SK-N-SH treated with all-trans-retinoic acid at 6 μM for 48 hours (cell line): ENCODE measurements at regions not wholly inside any gene's neighbourhood (a gene's known extent, or its start where the extent isn't known, plus 50 kb on each side); places are given as distances from the start of the nearest gene placed in this dataset.

ENCODE experiments used
- ATAC-seq: fragments of 200-7000 bp; cut with Tn5 transposase; 3 replicates; pipeline ENCODE4 v1.9.1; 2020; ENCODE audit warnings: mild to moderate bottlenecking, moderate library complexity
- ARNTL ChIP-seq: fragments of 450-650 bp; formaldehyde crosslinking; IDR thresholded peaks from 2 replicates; pipeline ENCODE4 v1.5.0; 2020; ENCODE audit warnings: low read depth, mild to moderate bottlenecking, moderate library complexity, borderline replicate concordance
- BACH2 ChIP-seq: fragments of 250-450 bp; sonication (Bioruptor Pico); IDR thresholded peaks from 2 replicates; pipeline ENCODE4 v1.9.0; 2021; ENCODE audit warnings: mild to moderate bottlenecking, borderline replicate concordance
- CSDC2 ChIP-seq: fragments of 250-450 bp; sonication (Bioruptor Pico); IDR thresholded peaks from 2 replicates; pipeline ENCODE4 v1.5.0; 2020; ENCODE audit warnings: mild to moderate bottlenecking, moderate library complexity
- ESRRG ChIP-seq: fragments of 250-450 bp; sonication (Bioruptor Pico); IDR thresholded peaks from 2 replicates; pipeline ENCODE4 v1.6.1; 2021; ENCODE audit warnings: mild to moderate bottlenecking
- ISL1 ChIP-seq: fragments of 250-450 bp; sonication (Bioruptor Pico); IDR thresholded peaks from 2 replicates; pipeline ENCODE4 v2.1.2; 2022; ENCODE audit warnings: mild to moderate bottlenecking, moderate library complexity
- OSR1 ChIP-seq: fragments of 250-450 bp; sonication (Bioruptor Pico); IDR thresholded peaks from 2 replicates; pipeline ENCODE4 v1.8.0; 2022; ENCODE audit warnings: moderate library complexity, mild to moderate bottlenecking, inconsistent platforms
- PPARA ChIP-seq: fragments of 250-450 bp; sonication (Bioruptor Pico); IDR thresholded peaks from 2 replicates; pipeline ENCODE4 v1.5.0; 2020; ENCODE audit warnings: mild to moderate bottlenecking, borderline replicate concordance
- RARB ChIP-seq: fragments of 250-450 bp; sonication (Bioruptor Pico); IDR thresholded peaks from 2 replicates; pipeline ENCODE4 v1.8.0; 2021; ENCODE audit warnings: mild to moderate bottlenecking, moderate library complexity
- SNAI2 ChIP-seq: fragments of 250-450 bp; sonication (Bioruptor Pico); IDR thresholded peaks from 2 replicates; pipeline ENCODE4 v1.5.0; 2020; ENCODE audit warnings: mild to moderate bottlenecking, moderate library complexity
- TCF4 ChIP-seq: fragments of 250-450 bp; sonication (Bioruptor Pico); IDR thresholded peaks from 2 replicates; pipeline ENCODE4 v1.8.0; 2021; ENCODE audit warnings: mild to moderate bottlenecking, moderate library complexity, borderline replicate concordance
- TOX ChIP-seq: fragments of 250-450 bp; sonication (Bioruptor Pico); IDR thresholded peaks from 2 replicates; pipeline ENCODE4 v1.8.0; 2021; ENCODE audit warnings: mild to moderate bottlenecking, moderate library complexity, borderline replicate concordance
- ZC3H10 ChIP-seq: fragments of 250-450 bp; sonication (Bioruptor Pico); IDR thresholded peaks from 2 replicates; pipeline ENCODE4 v1.5.1; 2021; ENCODE audit warnings: mild to moderate bottlenecking, moderate library complexity
- ZFP3 ChIP-seq: fragments of 250-450 bp; sonication (Bioruptor Pico); IDR thresholded peaks from 2 replicates; pipeline ENCODE4 v1.5.0; 2020; ENCODE audit warnings: mild to moderate bottlenecking, moderate library complexity
- ZFP30 ChIP-seq: fragments of 450-650 bp; formaldehyde crosslinking; IDR thresholded peaks from 2 replicates; pipeline ENCODE4 v1.5.0; 2022; ENCODE audit warnings: mild to moderate bottlenecking, moderate library complexity
- ZNF565 ChIP-seq: fragments of 450-650 bp; formaldehyde crosslinking; conservative IDR thresholded peaks from 2 replicates; pipeline ENCODE4 v1.5.0; 2020; ENCODE audit warnings: low read depth, mild to moderate bottlenecking, moderate library complexity
- ZNF70 ChIP-seq: fragments of 450-650 bp; formaldehyde crosslinking; IDR thresholded peaks from 2 replicates; pipeline ENCODE4 v1.5.0; 2020; ENCODE audit warnings: mild to moderate bottlenecking, moderate library complexity
- ZNF8 ChIP-seq: fragments of 450-650 bp; formaldehyde crosslinking; IDR thresholded peaks from 2 replicates; pipeline ENCODE4 v1.5.0; 2020; ENCODE audit warnings: mild to moderate bottlenecking, moderate library complexity
- TF ChIP-seq, protein P1 (sequence below): fragments of 250-450 bp; sonication (Bioruptor Pico); IDR thresholded peaks from 2 replicates; pipeline ENCODE4 v1.8.0; 2020; ENCODE audit warnings: mild to moderate bottlenecking, moderate library complexity, borderline replicate concordance
- TF ChIP-seq, protein P2 (sequence below): fragments of 250-450 bp; sonication (Bioruptor Pico); IDR thresholded peaks from 2 replicates; pipeline ENCODE4 v1.5.0; 2020; ENCODE audit warnings: mild to moderate bottlenecking, moderate library complexity
- TF ChIP-seq, protein P3 (sequence below): fragments of 250-450 bp; sonication (Bioruptor Pico); IDR thresholded peaks from 2 replicates; pipeline ENCODE4 v1.5.1; 2020; ENCODE audit warnings: low read depth, mild to moderate bottlenecking, moderate library complexity
- TF ChIP-seq, protein P4 (sequence below): fragments of 250-450 bp; sonication (Bioruptor Pico); IDR thresholded peaks from 2 replicates; pipeline ENCODE4 v1.8.0; 2021; ENCODE audit warnings: low read depth, mild to moderate bottlenecking, moderate library complexity, borderline replicate concordance
- TF ChIP-seq, protein P5 (sequence below): fragments of 250-450 bp; sonication (Bioruptor Pico); IDR thresholded peaks from 2 replicates; pipeline ENCODE4 v1.5.1; 2021; ENCODE audit warnings: mild to moderate bottlenecking, moderate library complexity

DNA sequence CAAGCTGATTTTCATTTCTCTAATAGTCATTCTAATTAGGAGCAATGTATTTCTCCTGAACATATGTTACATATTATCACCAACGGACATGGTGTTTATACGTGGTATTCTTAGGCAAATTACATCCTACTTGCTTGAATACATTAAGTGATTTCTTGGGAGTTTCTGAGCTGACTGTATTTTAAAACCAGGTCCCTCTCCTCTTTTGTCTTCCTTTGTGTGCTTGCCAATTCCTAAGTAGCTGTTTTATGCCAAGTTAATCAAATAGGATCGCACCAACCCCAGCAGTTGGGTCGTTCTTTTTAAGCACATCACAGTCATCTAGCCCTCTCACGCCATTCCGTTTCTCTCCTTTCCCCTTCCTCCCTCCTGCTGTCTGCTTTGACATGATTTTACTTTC lies 75.4 kb upstream of the MAP2 start:
- ATAC-seq, result peak; percentile 90
- 0 out of 2 replicates have a peak, but pooled peaks have one; percentile 13 for TF ChIP-seq TCF4 (CRISPR knock-in tag)
- TF ChIP-seq, protein P1, sequence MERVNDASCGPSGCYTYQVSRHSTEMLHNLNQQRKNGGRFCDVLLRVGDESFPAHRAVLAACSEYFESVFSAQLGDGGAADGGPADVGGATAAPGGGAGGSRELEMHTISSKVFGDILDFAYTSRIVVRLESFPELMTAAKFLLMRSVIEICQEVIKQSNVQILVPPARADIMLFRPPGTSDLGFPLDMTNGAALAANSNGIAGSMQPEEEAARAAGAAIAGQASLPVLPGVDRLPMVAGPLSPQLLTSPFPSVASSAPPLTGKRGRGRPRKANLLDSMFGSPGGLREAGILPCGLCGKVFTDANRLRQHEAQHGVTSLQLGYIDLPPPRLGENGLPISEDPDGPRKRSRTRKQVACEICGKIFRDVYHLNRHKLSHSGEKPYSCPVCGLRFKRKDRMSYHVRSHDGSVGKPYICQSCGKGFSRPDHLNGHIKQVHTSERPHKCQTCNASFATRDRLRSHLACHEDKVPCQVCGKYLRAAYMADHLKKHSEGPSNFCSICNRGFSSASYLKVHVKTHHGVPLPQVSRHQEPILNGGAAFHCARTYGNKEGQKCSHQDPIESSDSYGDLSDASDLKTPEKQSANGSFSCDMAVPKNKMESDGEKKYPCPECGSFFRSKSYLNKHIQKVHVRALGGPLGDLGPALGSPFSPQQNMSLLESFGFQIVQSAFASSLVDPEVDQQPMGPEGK (CRISPR knock-in tag), result no peak
- TF ChIP-seq, all 23 proteins: peak for 1

DNA sequence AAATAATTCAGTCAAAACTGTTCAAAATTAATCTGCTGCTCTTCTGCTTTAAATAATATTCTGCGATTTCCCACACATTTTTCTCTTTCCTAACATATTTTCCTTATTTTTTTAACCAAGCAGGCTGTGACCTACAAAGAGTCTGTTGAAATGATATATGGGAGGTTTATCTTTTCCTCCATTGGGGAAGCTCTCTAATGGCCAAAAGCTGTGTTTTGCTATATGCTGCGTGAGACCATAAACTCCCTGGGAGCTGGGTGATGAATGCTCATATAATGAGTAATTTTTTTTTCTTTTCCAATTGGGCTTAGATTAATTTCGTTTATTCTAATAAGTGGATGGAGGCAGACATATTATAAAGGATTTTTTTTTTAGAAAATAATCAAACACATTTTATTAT lies 72.2 kb upstream of the MAP2 start:
- ATAC-seq, result no peak
- TF ChIP-seq ESRRG (CRISPR knock-in tag), result no peak
- TF ChIP-seq ZNF8 (CRISPR knock-in tag), result no peak
- TF ChIP-seq PPARA (CRISPR knock-in tag), result no peak
- no peak for TF ChIP-seq SNAI2 (CRISPR knock-in tag)
- TF ChIP-seq ZFP3, result no peak
- TF ChIP-seq TCF4 (CRISPR knock-in tag), result no peak
- TF ChIP-seq RARB (CRISPR knock-in tag), result no peak
- no peak for TF ChIP-seq ZC3H10 (CRISPR knock-in tag)
- no peak for TF ChIP-seq BACH2
- no peak for TF ChIP-seq ARNTL
- TF ChIP-seq, protein P2, sequence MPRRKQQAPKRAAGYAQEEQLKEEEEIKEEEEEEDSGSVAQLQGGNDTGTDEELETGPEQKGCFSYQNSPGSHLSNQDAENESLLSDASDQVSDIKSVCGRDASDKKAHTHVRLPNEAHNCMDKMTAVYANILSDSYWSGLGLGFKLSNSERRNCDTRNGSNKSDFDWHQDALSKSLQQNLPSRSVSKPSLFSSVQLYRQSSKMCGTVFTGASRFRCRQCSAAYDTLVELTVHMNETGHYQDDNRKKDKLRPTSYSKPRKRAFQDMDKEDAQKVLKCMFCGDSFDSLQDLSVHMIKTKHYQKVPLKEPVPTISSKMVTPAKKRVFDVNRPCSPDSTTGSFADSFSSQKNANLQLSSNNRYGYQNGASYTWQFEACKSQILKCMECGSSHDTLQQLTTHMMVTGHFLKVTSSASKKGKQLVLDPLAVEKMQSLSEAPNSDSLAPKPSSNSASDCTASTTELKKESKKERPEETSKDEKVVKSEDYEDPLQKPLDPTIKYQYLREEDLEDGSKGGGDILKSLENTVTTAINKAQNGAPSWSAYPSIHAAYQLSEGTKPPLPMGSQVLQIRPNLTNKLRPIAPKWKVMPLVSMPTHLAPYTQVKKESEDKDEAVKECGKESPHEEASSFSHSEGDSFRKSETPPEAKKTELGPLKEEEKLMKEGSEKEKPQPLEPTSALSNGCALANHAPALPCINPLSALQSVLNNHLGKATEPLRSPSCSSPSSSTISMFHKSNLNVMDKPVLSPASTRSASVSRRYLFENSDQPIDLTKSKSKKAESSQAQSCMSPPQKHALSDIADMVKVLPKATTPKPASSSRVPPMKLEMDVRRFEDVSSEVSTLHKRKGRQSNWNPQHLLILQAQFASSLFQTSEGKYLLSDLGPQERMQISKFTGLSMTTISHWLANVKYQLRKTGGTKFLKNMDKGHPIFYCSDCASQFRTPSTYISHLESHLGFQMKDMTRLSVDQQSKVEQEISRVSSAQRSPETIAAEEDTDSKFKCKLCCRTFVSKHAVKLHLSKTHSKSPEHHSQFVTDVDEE (CRISPR knock-in tag), result no peak
- no peak for TF ChIP-seq ZNF70
- TF ChIP-seq CSDC2 (CRISPR knock-in tag), result no peak
- no peak for TF ChIP-seq ZFP30
- TF ChIP-seq ZNF565 (CRISPR knock-in tag), result no peak

DNA sequence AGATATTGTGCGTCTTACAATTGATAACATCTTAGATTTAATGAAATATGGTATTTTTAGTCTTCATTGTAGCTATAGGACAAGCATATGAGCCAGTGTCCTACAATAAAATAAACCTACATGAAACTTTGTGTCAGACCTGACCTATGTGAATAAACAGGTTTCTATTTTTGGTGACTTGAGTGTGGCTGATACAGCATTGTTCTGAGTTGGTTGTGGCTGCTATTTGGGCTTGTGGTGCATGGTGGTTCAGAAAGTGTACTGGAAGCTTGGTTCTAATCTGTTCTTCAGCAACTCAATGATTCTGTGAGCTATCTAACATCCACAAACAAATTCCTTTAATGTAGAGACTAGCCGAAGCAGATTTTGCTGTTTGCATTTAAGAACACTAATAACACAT lies 64.9 kb upstream of the MAP2 start:
- no peak for TF ChIP-seq ZNF565 (CRISPR knock-in tag)
- TF ChIP-seq, protein P3, sequence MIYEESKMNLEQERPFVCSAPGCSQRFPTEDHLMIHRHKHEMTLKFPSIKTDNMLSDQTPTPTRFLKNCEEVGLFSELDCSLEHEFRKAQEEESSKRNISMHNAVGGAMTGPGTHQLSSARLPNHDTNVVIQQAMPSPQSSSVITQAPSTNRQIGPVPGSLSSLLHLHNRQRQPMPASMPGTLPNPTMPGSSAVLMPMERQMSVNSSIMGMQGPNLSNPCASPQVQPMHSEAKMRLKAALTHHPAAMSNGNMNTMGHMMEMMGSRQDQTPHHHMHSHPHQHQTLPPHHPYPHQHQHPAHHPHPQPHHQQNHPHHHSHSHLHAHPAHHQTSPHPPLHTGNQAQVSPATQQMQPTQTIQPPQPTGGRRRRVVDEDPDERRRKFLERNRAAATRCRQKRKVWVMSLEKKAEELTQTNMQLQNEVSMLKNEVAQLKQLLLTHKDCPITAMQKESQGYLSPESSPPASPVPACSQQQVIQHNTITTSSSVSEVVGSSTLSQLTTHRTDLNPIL (CRISPR knock-in tag), result no peak
- no peak for TF ChIP-seq ESRRG (CRISPR knock-in tag)
- no peak for TF ChIP-seq TCF4 (CRISPR knock-in tag)
- no peak for TF ChIP-seq TOX (CRISPR knock-in tag)
- TF ChIP-seq, protein P4, sequence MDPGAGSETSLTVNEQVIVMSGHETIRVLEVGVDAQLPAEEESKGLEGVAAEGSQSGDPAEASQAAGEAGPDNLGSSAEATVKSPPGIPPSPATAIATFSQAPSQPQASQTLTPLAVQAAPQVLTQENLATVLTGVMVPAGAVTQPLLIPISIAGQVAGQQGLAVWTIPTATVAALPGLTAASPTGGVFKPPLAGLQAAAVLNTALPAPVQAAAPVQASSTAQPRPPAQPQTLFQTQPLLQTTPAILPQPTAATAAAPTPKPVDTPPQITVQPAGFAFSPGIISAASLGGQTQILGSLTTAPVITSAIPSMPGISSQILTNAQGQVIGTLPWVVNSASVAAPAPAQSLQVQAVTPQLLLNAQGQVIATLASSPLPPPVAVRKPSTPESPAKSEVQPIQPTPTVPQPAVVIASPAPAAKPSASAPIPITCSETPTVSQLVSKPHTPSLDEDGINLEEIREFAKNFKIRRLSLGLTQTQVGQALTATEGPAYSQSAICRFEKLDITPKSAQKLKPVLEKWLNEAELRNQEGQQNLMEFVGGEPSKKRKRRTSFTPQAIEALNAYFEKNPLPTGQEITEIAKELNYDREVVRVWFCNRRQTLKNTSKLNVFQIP (CRISPR knock-in tag), result no peak
- no peak for TF ChIP-seq ZFP30
- no peak for TF ChIP-seq ZFP3
- TF ChIP-seq, protein P2 (CRISPR knock-in tag), result no peak
- TF ChIP-seq SNAI2 (CRISPR knock-in tag), result no peak
- TF ChIP-seq ZNF70, result no peak
- TF ChIP-seq ISL1 (CRISPR knock-in tag), result no peak
- TF ChIP-seq OSR1, result no peak
- TF ChIP-seq RARB (CRISPR knock-in tag), result no peak
- TF ChIP-seq, protein P1 (CRISPR knock-in tag), result no peak
- TF ChIP-seq ZNF8 (CRISPR knock-in tag), result no peak
- TF ChIP-seq BACH2, result no peak
- TF ChIP-seq, protein P5, sequence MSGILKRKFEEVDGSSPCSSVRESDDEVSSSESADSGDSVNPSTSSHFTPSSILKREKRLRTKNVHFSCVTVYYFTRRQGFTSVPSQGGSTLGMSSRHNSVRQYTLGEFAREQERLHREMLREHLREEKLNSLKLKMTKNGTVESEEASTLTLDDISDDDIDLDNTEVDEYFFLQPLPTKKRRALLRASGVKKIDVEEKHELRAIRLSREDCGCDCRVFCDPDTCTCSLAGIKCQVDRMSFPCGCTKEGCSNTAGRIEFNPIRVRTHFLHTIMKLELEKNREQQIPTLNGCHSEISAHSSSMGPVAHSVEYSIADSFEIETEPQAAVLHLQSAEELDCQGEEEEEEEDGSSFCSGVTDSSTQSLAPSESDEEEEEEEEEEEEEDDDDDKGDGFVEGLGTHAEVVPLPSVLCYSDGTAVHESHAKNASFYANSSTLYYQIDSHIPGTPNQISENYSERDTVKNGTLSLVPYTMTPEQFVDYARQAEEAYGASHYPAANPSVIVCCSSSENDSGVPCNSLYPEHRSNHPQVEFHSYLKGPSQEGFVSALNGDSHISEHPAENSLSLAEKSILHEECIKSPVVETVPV (CRISPR knock-in tag), result no peak
- no peak for TF ChIP-seq PPARA (CRISPR knock-in tag)
- no peak for TF ChIP-seq ARNTL
- ATAC-seq, result no peak
